Ishikawa (cell line): ENCODE measurements at regions not wholly inside any gene's neighbourhood (a gene's known extent, or its start where the extent isn't known, plus 50 kb on each side); places are given as distances from the start of the nearest gene placed in this dataset.

ENCODE experiments used
- CEBPB ChIP-seq: IDR thresholded peaks from 2 replicates; pipeline ENCODE4 v1.6.1; 2012
- CREB1 ChIP-seq: IDR thresholded peaks from 2 replicates; pipeline ENCODE4 v1.6.1; 2012; ENCODE audit warnings: low read depth
- EGR1 ChIP-seq: IDR thresholded peaks from 2 replicates; pipeline ENCODE4 v1.6.1; 2012
- EP300 ChIP-seq: IDR thresholded peaks from 2 replicates; pipeline ENCODE4 v1.6.1; 2012; ENCODE audit warnings: borderline replicate concordance
- FOXM1 ChIP-seq: IDR thresholded peaks from 2 replicates; pipeline ENCODE4 v1.6.1; 2012; ENCODE audit warnings: low read depth, borderline replicate concordance
- MAX ChIP-seq: IDR thresholded peaks from 2 replicates; pipeline ENCODE4 v1.6.1; 2012
- NFIC ChIP-seq: IDR thresholded peaks from 2 replicates; pipeline ENCODE4 v1.6.1; 2012
- RAD21 ChIP-seq: IDR thresholded peaks from 2 replicates; pipeline ENCODE4 v1.6.1; 2012; ENCODE audit warnings: low read depth
- REST ChIP-seq: IDR thresholded peaks from 2 replicates; pipeline ENCODE4 v1.6.1; 2012; ENCODE audit warnings: low read depth, mild to moderate bottlenecking
- TAF1 ChIP-seq: IDR thresholded peaks from 2 replicates; pipeline ENCODE4 v1.6.1; 2012; ENCODE audit warnings: low read depth, mild to moderate bottlenecking
- TCF12 ChIP-seq: IDR thresholded peaks from 2 replicates; pipeline ENCODE4 v1.6.1; 2012; ENCODE audit warnings: low read depth
- TEAD4 ChIP-seq: IDR thresholded peaks from 2 replicates; pipeline ENCODE4 v1.6.1; 2012
- USF1 ChIP-seq: IDR thresholded peaks from 2 replicates; pipeline ENCODE4 v1.6.1; 2012
- YY1 ChIP-seq: IDR thresholded peaks from 2 replicates; pipeline ENCODE4 v1.6.1; 2012; ENCODE audit warnings: low read depth
- ZBTB7A ChIP-seq: IDR thresholded peaks from 2 replicates; pipeline ENCODE4 v1.6.1; 2012; ENCODE audit warnings: low read depth

GRCh38 chr4:153127760-153128494, 76.3 kb upstream of the TRIM2 start:
- TF ChIP-seq EP300 (no peak), TCF12 (no peak), MAX (no peak), TEAD4 (peak; percentile 22), EGR1 (no peak), FOXM1 (0 out of 2 replicates have a peak, but pooled peaks have one; percentile 44), RAD21 (peak; percentile 99), USF1 (no peak), CREB1 (no peak), REST (no peak), ZBTB7A (no peak), CEBPB (no peak), TAF1 (no peak), YY1 (no peak), NFIC (no peak)

GRCh38 chr4:153131596-153131995, 72.6 kb upstream of the TRIM2 start:
- peak; percentile 21; the same call in 1 of the 2 replicates for TF ChIP-seq RAD21
- no peak for TF ChIP-seq FOXM1

- TF ChIP-seq NFIC (peak; percentile 75), YY1 (no peak), TEAD4 (peak; percentile 57), EP300 (peak; percentile 41; the same call in 1 of the 2 replicates), TCF12 (0 out of 2 replicates have a peak, but pooled peaks have one; percentile 29), MAX (peak; percentile 49; the same call in 1 of the 2 replicates), REST (no peak), ZBTB7A (no peak), EGR1 (no peak)
These were observed 67.1 kb upstream of the TRIM2 start for GRCh38 chr4:153137159-153137558.

- TF ChIP-seq ZBTB7A (no peak), TCF12 (no peak), TEAD4 (no peak), MAX (no peak), YY1 (no peak), CREB1 (no peak), NFIC (no peak)
These were observed 66.3 kb upstream of the TRIM2 start for GRCh38 chr4:153137677-153138630.

GRCh38 chr4:153138736-153139135, 65.5 kb upstream of the TRIM2 start:
- TF ChIP-seq CEBPB (peak; percentile 80), USF1 (no peak)

- TF ChIP-seq CEBPB (no peak), ZBTB7A (no peak), REST (no peak), NFIC (no peak), TAF1 (no peak), EP300 (no peak), TEAD4 (no peak), EGR1 (no peak), MAX (no peak), USF1 (no peak), TCF12 (no peak), YY1 (no peak), CREB1 (no peak), RAD21 (no peak), FOXM1 (no peak)
These were observed 63.9 kb upstream of the TRIM2 start for GRCh38 chr4:153140294-153140693.
